T-helper 2 cell (primary cell): ENCODE measurements at regions not wholly inside any gene's neighbourhood (a gene's known extent, or its start where the extent isn't known, plus 50 kb on each side); places are given as distances from the start of the nearest gene placed in this dataset.
A peak's percentile ranks its signal among the peaks of the same experiment; 100 is the strongest.
"Not testable (repeated sequence)": the region's sequence is repeated elsewhere in the genome, so short reads cannot be mapped to it uniquely, and the experiment has no call there.

Source experiments
- DNase-seq, 5 experiments: peaks; one replicate each; pipeline versions ENCODE4 v3.0.0 to v3.0.0-alpha.2; 2012 to 2022

- DNase-seq: no peak
Measured at GRCh38 chrX:94633237-94633636, 959.2 kb downstream of the FAM133A start.

DNA sequence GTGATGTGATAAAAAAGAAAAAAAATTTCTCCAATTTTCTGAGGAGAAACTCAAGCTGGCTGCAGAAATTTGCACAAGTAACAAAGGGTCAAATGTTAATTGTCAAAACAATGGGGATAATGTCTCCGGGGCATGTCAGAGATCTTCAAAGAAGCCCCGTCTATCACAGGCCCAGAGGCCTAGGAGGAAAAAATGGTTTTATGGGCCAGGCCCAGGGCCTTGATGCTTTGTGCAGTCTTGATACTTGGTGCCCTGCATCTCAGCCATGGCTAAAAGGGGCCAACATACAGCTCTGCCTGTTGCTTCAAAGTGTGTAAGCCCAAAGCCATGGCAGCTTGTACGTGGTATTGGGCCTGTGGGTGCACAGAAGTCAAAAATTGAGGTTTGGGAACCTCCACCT lies 961.0 kb downstream of the FAM133A start:
- DNase-seq: no peak

GRCh38 chrX:94645726-94646125 lies 971.7 kb downstream of the FAM133A start:
- DNase-seq: no peak

GRCh38 chrX:94655180-94655579 lies 981.2 kb downstream of the FAM133A start:
- DNase-seq: no peak

- peak in 1 of 5 experiments; percentile 0 for DNase-seq
Measured at GRCh38 chrX:94662689-94663088, 988.7 kb downstream of the FAM133A start.

DNA sequence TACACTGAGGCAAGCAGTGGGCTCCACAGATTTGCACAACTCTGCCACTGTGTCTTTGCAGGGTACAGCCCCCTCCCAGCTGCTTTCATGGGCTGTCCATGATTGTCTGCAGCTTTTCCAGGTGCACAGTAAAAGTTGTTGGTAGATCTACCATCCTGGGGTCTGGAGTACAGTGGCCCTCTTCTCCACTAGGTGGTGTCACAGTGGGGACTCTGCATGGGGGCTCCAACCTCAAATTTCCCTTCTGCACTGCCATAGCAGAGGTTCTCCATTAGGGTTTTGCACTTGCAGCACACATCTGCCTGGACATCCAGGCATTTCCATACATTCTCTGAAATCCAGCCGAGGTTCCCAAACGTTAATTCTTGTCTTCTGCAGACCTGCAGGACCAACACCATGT lies 1002.3 kb downstream of the FAM133A start:
- no peak for DNase-seq

DNA sequence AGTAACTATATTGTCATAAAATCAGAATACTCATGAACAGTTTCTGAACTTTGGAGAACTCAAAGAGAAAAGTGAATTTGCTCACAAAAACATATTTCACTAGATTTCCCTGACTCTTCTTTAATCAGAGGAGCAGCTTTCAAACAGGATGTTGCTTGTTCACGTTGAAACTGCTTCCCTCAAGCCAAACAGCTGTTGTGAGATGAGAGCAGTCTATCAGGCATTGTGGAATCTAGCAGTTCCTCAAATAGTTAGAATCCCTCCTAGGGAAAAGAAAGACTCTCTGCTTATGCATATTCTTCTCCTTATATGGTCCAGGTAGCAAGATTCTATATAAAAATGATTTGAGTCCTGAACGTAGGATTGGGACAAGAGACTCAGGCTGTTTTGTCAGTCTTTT lies 1012.1 kb downstream of the FAM133A start:
- no peak for DNase-seq

- no peak for DNase-seq
Measured at GRCh38 chrX:94695910-94696309, 1021.9 kb downstream of the FAM133A start.

DNA sequence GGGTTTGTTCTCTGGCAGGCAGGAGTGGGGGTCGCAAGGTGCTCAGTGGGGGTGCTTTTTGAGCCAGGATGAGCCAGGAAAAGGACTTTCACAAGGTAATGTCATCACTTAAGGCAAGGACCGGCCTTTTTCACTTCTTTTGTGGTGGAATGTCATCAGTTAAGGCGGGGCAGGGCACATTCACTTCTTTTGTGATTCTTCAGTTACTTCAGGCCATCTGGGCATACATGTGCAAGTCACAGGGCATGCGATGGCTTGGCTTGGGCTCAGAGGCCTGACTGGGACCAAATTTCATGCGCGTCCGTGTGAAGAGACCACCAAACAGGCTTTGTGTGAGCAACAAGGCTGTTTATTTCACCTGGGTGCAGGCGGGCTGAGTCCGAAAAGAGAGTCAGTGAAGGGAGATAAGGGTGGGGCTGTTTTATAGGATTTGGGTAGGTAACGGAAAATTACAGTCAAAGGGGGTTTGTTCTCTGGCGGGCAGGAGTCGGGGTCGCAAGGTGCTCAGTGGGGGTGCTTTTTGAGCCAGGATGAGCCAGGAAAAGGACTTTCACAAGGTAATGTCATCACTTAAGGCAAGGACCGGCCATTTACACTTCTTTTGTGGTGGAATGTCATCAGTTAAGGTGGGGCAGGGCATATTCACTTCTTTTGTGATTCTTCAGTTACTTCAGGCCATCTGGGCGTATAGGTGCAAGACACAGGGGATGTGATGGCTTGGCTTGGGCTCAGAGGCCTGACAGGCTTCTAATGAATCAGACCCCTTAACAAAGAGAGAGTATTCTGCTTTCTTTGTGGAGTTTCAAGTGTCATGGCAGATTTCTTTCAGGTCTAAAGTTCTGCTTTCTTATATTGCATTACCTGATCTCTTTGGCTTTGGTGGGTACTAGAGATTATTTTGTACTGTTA lies 1030.6 kb downstream of the FAM133A start:
- not testable (repeated sequence) for DNase-seq

DNA sequence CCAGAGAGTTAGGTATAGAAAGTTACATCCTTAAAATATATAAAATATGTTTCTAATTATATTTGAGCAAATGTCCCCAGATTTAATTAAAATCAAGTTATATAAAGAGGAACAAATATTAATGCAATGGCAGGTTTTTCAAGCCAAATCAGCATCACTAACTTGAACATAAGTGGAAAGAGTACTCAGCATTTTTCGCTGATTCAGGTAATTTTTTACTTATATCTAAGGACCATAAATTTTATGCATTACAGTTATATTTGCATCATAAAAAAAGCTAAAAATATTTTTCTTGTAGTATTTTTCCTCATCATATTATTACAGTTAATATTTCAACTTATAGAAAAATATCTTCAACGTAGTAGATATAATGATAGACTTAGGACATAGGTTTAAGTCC lies 1047.4 kb downstream of the FAM133A start:
- DNase-seq: no peak

GRCh38 chrX:94722578-94722977 lies 1048.6 kb downstream of the FAM133A start:
- no peak for DNase-seq

DNA sequence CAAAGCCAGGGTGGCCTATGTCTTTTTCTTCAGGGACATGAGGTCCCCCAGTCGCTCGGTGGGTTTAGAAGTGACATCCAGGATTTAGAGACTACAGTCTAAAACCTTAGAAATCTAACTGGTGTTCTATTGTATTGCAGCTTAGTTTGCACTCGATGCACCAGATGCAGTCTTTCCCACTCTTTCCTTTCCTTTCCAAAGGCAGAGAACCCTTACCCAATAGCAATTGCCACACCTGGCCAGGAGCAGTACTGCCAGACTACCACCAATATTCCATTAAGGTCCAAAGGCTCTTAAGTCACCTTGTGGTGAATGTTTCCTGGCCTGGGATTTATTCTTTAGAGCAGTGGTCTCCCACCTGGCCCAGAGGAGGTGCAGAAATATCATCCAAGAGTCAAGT lies 1068.8 kb downstream of the FAM133A start:
- no peak for DNase-seq

- DNase-seq: peak in 2 of 5 experiments; percentile 33 to 89
Measured at GRCh38 chrX:94743478-94743877, 1069.5 kb downstream of the FAM133A start.

DNA sequence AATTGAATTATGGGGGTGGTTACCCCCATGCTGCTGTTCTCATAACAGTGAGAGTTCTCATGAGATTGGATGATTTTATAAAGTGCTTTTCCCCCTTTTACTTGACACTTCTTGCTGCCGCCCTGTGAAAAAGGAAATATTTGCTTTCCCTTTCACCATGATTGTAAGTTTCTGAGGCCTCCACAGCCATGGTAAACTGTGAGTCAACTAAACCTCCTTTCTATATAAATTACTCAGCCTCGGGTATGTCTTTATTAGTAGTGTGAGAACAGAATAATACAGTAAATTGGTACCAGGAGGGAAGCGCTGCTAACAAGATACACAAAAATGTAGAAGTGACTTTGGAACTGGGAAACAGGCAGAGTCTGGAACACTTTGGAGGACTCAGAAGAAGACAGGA lies 1070.8 kb downstream of the FAM133A start:
- peak in 1 of 5 experiments; percentile 18 for DNase-seq

DNA sequence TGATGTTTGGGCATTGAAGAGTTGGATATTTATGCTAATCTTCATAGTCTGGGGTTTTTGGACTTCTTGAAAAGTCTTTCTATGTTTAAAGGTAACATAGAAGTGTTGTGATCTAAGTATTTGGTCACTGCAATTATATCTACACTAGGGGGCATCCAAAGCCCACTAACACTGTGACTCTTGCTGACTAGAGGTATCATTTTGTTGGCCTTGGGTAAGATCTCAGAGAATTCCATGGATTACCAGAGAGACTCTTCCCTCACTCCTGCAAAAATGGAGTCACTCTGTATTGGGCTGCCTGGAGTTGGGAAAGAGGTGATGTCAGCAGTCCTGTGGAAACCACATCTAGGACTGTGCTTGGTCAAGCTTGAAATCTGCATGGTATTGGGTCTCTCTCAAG lies 1077.6 kb downstream of the FAM133A start:
- DNase-seq: no peak

- DNase-seq: no peak
Measured at GRCh38 chrX:94752434-94753169, 1078.6 kb downstream of the FAM133A start.

- DNase-seq: no peak
Measured at GRCh38 chrX:94758130-94758529, 1084.1 kb downstream of the FAM133A start.

DNA sequence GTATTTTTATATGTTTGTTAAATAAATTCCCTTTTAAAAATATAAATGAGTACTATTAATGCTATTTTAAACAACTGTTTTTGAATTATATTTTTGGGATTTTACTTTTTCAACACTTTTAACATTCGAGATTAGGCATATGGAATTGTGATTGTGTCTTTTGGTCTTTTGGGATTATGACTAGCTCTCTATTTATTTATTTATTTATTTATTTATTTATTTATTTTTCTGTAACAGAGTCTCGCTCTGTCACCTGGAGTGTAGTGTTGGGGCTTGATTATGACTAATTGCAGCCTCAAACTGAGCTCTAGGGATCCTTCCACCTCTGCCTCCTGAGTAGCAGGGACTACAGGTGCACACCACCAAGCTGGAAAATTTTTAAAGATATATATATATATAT lies 1101.6 kb downstream of the FAM133A start:
- no peak for DNase-seq

- no peak for DNase-seq
Measured at GRCh38 chrX:94813541-94813940, 1139.5 kb downstream of the FAM133A start.

DNA sequence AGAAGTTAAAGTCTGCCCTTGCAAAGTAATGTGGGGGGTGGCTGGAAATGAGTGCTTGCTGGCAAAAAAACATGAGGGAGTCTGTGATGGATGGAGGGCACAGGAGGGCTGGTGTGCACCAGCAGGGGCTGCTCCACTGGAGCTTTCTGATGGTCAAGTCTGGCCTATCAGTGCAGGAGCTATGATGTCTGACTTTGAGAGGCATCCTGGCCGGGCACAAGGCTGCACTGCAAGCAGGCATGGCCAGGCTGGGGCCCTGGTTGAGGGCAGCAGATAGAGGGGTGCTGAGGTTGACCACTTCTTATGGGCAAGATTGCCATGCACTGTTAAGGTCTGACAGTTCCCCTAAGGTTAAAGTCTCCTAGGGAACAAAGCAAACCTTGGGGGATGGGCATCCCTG lies 1140.2 kb downstream of the FAM133A start:
- no peak for DNase-seq

- DNase-seq: peak in 1 of 5 experiments; percentile 12
Measured at GRCh38 chrX:94830717-94831116, 1156.7 kb downstream of the FAM133A start.

DNA sequence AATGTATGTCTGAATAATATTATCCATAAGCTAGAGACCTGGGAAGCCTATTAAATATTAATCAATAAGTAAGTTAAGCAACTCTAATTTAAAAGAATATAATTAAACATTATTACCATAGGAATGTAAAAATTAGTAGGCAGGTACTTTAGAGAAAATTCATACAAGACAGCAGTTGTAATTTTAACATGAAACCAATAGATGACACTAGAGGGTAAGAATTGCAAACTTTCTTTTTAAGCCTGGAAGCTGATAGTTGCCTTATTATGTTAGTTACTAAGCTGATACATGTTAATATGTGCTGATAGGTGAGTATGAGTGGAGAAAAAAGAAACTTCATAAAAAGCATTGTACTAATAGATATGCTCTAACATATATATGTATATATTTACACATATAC lies 1157.4 kb downstream of the FAM133A start:
- no peak for DNase-seq

GRCh38 chrX:94834226-94834625 lies 1160.2 kb downstream of the FAM133A start:
- DNase-seq: no peak

DNA sequence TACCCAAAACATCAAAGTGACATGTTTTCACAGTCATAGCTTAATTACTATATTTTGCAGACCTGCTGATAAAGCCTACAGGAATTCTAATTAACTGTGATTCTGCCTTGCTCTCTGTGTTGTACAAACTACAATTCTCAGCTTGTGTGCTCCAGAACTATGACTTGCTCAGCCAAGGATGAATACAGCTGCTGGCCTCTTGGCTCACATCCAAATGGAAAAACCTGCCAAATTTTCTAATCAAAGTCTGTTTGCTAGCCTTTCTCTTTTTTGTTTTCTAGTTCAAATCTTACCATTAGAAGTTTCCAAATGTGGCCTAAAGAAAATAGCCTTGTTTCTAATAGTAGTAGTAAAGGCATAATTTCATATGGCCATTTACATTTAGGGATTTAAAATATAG lies 1176.8 kb downstream of the FAM133A start:
- no peak for DNase-seq
